HepG2 (cell line): ENCODE measurements at regions not wholly inside any gene's neighbourhood (a gene's known extent, or its start where the extent isn't known, plus 50 kb on each side); places are given as distances from the start of the nearest gene placed in this dataset.

ENCODE experiments used
- ADNP ChIP-seq: sonication (generic); formaldehyde crosslinking; IDR thresholded peaks from 2 replicates; pipeline ENCODE4 v1.4.0; 2020; ENCODE audit warnings: missing genetic modification reagents
- ARID5B ChIP-seq: IDR thresholded peaks from 2 replicates; pipeline ENCODE4 v1.4.0; 2020; ENCODE audit warnings: mild to moderate bottlenecking, missing genetic modification reagents
- ELF4 ChIP-seq: sonication (generic); formaldehyde crosslinking; IDR thresholded peaks from 2 replicates; pipeline ENCODE4 v1.5.0; 2020; ENCODE audit warnings: missing genetic modification reagents, mild to moderate bottlenecking, moderate library complexity, borderline replicate concordance
- FIP1L1 ChIP-seq: fragments of 200-400 bp; formaldehyde crosslinking; IDR thresholded peaks from 2 replicates; pipeline ENCODE4 v1.6.1; 2018; ENCODE audit warnings: low read depth, mild to moderate bottlenecking, low read length, moderate library complexity, borderline replicate concordance; ENCODE audit not compliant: insufficient read depth
- GFI1 ChIP-seq: sonication (generic); formaldehyde crosslinking; IDR thresholded peaks from 2 replicates; pipeline ENCODE4 v1.5.0; 2020; ENCODE audit warnings: missing genetic modification reagents, mild to moderate bottlenecking, borderline replicate concordance
- HMGA1 ChIP-seq: sonication (generic); formaldehyde crosslinking; conservative IDR thresholded peaks from 2 replicates; pipeline ENCODE4 v1.4.0; 2020; ENCODE audit warnings: missing genetic modification reagents
- NR2C2 ChIP-seq: sonication (generic); formaldehyde crosslinking; IDR thresholded peaks from 2 replicates; pipeline ENCODE4 v1.4.0; 2020; ENCODE audit warnings: missing genetic modification reagents, mild to moderate bottlenecking, moderate library complexity, borderline replicate concordance
- PAWR ChIP-seq: sonication (generic); formaldehyde crosslinking; IDR thresholded peaks from 2 replicates; pipeline ENCODE4 v1.4.0; 2020; ENCODE audit warnings: missing genetic modification reagents, mild to moderate bottlenecking, borderline replicate concordance
- RBFOX2 ChIP-seq: fragments of 200-400 bp; formaldehyde crosslinking; IDR thresholded peaks from 2 replicates; pipeline ENCODE4 v1.6.1; 2017; ENCODE audit warnings: low read depth, mild to moderate bottlenecking, low read length
- SPEN ChIP-seq: sonication (generic); formaldehyde crosslinking; IDR thresholded peaks from 2 replicates; pipeline ENCODE4 v1.5.1; 2020; ENCODE audit warnings: low read depth, mild to moderate bottlenecking, missing genetic modification reagents
- ZFYVE20 ChIP-seq: sonication (generic); formaldehyde crosslinking; IDR thresholded peaks from 2 replicates; pipeline ENCODE4 v1.8.0; 2023; ENCODE audit warnings: low read depth, mild to moderate bottlenecking, moderate library complexity, missing genetic modification reagents, borderline replicate concordance
- ZNF326 ChIP-seq: sonication (generic); formaldehyde crosslinking; IDR thresholded peaks from 2 replicates; pipeline ENCODE4 v1.4.0; 2020; ENCODE audit warnings: missing genetic modification reagents, borderline replicate concordance
- ZNF350 ChIP-seq: sonication (generic); formaldehyde crosslinking; IDR thresholded peaks from 2 replicates; pipeline ENCODE4 v1.4.0; 2020; ENCODE audit warnings: mild to moderate bottlenecking, low read depth, missing genetic modification reagents, borderline replicate concordance
- ZNF746 ChIP-seq: sonication (generic); formaldehyde crosslinking; IDR thresholded peaks from 2 replicates; pipeline ENCODE4 v1.8.0; 2022; ENCODE audit warnings: mild to moderate bottlenecking, missing genetic modification reagents
- ZSCAN21 ChIP-seq: sonication (generic); formaldehyde crosslinking; IDR thresholded peaks from 2 replicates; pipeline ENCODE4 v1.8.0; 2022; ENCODE audit warnings: mild to moderate bottlenecking, missing genetic modification reagents, moderate library complexity, borderline replicate concordance
- TF ChIP-seq, protein P1 (sequence below): sonication (generic); formaldehyde crosslinking; IDR thresholded peaks from 2 replicates; pipeline ENCODE4 v1.9.0; 2022; ENCODE audit warnings: missing genetic modification reagents, mild to moderate bottlenecking, borderline replicate concordance
- TF ChIP-seq, protein P2 (sequence below): sonication (generic); formaldehyde crosslinking; IDR thresholded peaks from 2 replicates; pipeline ENCODE4 v1.4.0; 2020; ENCODE audit warnings: missing genetic modification reagents
- TF ChIP-seq, protein P3 (sequence below): IDR thresholded peaks from 2 replicates; pipeline ENCODE4 v1.6.1; 2016

GRCh38 chr5:93079046-93079445 is 502.0 kb downstream of the NR2F1-AS1 start (continued):
- no peak for TF ChIP-seq ZNF350 (CRISPR knock-in tag)
- no peak for TF ChIP-seq ADNP (CRISPR knock-in tag)
- TF ChIP-seq, protein P1, sequence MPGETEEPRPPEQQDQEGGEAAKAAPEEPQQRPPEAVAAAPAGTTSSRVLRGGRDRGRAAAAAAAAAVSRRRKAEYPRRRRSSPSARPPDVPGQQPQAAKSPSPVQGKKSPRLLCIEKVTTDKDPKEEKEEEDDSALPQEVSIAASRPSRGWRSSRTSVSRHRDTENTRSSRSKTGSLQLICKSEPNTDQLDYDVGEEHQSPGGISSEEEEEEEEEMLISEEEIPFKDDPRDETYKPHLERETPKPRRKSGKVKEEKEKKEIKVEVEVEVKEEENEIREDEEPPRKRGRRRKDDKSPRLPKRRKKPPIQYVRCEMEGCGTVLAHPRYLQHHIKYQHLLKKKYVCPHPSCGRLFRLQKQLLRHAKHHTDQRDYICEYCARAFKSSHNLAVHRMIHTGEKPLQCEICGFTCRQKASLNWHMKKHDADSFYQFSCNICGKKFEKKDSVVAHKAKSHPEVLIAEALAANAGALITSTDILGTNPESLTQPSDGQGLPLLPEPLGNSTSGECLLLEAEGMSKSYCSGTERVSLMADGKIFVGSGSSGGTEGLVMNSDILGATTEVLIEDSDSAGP: no peak
- TF ChIP-seq, protein P2, sequence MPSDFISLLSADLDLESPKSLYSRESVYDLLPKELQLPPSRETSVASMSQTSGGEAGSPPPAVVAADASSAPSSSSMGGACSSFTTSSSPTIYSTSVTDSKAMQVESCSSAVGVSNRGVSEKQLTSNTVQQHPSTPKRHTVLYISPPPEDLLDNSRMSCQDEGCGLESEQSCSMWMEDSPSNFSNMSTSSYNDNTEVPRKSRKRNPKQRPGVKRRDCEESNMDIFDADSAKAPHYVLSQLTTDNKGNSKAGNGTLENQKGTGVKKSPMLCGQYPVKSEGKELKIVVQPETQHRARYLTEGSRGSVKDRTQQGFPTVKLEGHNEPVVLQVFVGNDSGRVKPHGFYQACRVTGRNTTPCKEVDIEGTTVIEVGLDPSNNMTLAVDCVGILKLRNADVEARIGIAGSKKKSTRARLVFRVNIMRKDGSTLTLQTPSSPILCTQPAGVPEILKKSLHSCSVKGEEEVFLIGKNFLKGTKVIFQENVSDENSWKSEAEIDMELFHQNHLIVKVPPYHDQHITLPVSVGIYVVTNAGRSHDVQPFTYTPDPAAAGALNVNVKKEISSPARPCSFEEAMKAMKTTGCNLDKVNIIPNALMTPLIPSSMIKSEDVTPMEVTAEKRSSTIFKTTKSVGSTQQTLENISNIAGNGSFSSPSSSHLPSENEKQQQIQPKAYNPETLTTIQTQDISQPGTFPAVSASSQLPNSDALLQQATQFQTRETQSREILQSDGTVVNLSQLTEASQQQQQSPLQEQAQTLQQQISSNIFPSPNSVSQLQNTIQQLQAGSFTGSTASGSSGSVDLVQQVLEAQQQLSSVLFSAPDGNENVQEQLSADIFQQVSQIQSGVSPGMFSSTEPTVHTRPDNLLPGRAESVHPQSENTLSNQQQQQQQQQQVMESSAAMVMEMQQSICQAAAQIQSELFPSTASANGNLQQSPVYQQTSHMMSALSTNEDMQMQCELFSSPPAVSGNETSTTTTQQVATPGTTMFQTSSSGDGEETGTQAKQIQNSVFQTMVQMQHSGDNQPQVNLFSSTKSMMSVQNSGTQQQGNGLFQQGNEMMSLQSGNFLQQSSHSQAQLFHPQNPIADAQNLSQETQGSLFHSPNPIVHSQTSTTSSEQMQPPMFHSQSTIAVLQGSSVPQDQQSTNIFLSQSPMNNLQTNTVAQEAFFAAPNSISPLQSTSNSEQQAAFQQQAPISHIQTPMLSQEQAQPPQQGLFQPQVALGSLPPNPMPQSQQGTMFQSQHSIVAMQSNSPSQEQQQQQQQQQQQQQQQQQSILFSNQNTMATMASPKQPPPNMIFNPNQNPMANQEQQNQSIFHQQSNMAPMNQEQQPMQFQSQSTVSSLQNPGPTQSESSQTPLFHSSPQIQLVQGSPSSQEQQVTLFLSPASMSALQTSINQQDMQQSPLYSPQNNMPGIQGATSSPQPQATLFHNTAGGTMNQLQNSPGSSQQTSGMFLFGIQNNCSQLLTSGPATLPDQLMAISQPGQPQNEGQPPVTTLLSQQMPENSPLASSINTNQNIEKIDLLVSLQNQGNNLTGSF (CRISPR knock-in tag): no peak
- no peak for TF ChIP-seq ZFYVE20 (CRISPR knock-in tag)
- no peak for TF ChIP-seq PAWR (CRISPR knock-in tag)
- TF ChIP-seq ARID5B (CRISPR knock-in tag): no peak
- no peak for TF ChIP-seq ELF4 (CRISPR knock-in tag)
- TF ChIP-seq SPEN: no peak
- TF ChIP-seq GFI1: peak; percentile 8; the same call in 1 of the 2 replicates
- no peak for TF ChIP-seq FIP1L1
- TF ChIP-seq ZNF746 (CRISPR knock-in tag): no peak
- TF ChIP-seq ZNF326: no peak
- TF ChIP-seq HMGA1 (CRISPR knock-in tag): no peak
- TF ChIP-seq ZSCAN21 (CRISPR knock-in tag): no peak
- no peak; the same call in 1 of the 2 replicates for TF ChIP-seq NR2C2
- no peak for TF ChIP-seq RBFOX2
- TF ChIP-seq, protein P3, sequence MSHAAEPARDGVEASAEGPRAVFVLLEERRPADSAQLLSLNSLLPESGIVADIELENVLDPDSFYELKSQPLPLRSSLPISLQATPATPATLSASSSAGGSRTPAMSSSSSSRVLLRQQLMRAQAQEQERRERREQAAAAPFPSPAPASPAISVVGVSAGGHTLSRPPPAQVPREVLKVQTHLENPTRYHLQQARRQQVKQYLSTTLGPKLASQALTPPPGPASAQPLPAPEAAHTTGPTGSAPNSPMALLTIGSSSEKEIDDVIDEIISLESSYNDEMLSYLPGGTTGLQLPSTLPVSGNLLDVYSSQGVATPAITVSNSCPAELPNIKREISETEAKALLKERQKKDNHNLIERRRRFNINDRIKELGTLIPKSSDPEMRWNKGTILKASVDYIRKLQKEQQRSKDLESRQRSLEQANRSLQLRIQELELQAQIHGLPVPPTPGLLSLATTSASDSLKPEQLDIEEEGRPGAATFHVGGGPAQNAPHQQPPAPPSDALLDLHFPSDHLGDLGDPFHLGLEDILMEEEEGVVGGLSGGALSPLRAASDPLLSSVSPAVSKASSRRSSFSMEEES (CRISPR knock-in tag): no peak
